A549 (cell line): ENCODE measurements at regions not wholly inside any gene's neighbourhood (a gene's known extent, or its start where the extent isn't known, plus 50 kb on each side); places are given as distances from the start of the nearest gene placed in this dataset.

Experiments used
- CEBPB ChIP-seq, 2 experiments: fragments of >200 bp in 1 of 2; sonication (Bioruptor Twin) in 1 of 2; formaldehyde crosslinking in 1 of 2; IDR thresholded peaks; 2 replicates each; pipeline ENCODE4 v1.6.1; 2012 to 2016
- ESRRA ChIP-seq: fragments of 150-350 bp; IDR thresholded peaks from 2 replicates; pipeline ENCODE4 v1.6.1; 2014; ENCODE audit warnings: mild to moderate bottlenecking, low read length, borderline replicate concordance
- FOSL2 ChIP-seq, 2 experiments: fragments of 450-650 bp in 1 of 2; fragments of >200 bp in 1 of 2; sonication (Bioruptor Twin) in 1 of 2; formaldehyde crosslinking; IDR thresholded peaks; 2 replicates each; pipeline versions ENCODE4 v1.5.0 to v1.6.1; 2016 to 2020; ENCODE audit warnings: mild to moderate bottlenecking in 1 of 2, moderate library complexity in 1 of 2
- HDAC2 ChIP-seq: fragments of 200-600 bp; sonication (generic); IDR thresholded peaks from 2 replicates; pipeline ENCODE4 v1.6.1; 2016
- MYC ChIP-seq: IDR thresholded peaks from 2 replicates; pipeline ENCODE4 v1.6.1; 2012; ENCODE audit warnings: mild to moderate bottlenecking, inconsistent platforms, low read length, improper control_type of control experiment, borderline replicate concordance
- POLR2A ChIP-seq: IDR thresholded peaks from 2 replicates; pipeline ENCODE4 v1.6.1; 2012; ENCODE audit warnings: mild to moderate bottlenecking, low read length
- RAD21 ChIP-seq, 2 experiments: fragments of >200 bp in 1 of 2; sonication (Bioruptor Twin) in 1 of 2; formaldehyde crosslinking in 1 of 2; IDR thresholded peaks in 1 of 2; conservative IDR thresholded peaks in 1 of 2; 2 replicates in 1 of 2; 3 replicates in 1 of 2; pipeline ENCODE4 v1.6.1; 2012 to 2018; ENCODE audit warnings: inconsistent platforms in 1 of 2
- RNF2 ChIP-seq: fragments of 200-600 bp; sonication (generic); IDR thresholded peaks from 2 replicates; pipeline ENCODE4 v1.6.1; 2016; ENCODE audit warnings: low read depth, mild to moderate bottlenecking, antibody characterized with exemption, moderate library complexity, borderline replicate concordance
- TFCP2L1 ChIP-seq: fragments of 250-450 bp; sonication (Bioruptor Pico); IDR thresholded peaks from 2 replicates; pipeline ENCODE4 v1.5.0; 2021; ENCODE audit warnings: mild to moderate bottlenecking
- TF ChIP-seq, protein P1 (sequence below): fragments of >200 bp; sonication (Bioruptor Twin); formaldehyde crosslinking; IDR thresholded peaks from 3 replicates; pipeline ENCODE4 v1.5.1; 2016
- TF ChIP-seq, protein P2 (sequence below): IDR thresholded peaks from 2 replicates; pipeline ENCODE4 v1.6.1; 2012

DNA sequence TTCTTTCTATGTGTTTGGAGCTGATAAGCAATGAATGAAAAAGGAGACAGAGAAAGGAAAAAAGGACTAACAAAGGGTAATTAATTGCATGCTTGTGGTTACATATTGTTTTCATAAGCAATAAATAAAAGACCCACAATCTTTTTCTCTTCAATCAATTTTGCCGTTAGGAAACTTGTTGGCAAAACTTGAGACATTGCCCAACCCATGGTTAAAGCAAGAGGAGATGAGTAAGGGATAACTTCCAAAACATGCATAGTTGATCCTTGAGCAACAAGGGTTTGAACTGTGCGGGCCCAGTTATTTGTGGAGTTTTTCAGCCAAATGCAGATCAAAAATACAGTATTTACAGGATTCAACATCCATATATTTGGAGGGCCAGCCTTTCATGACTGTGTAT lies 572.4 kb downstream of the AMY1C start:
- TF ChIP-seq, protein P1, sequence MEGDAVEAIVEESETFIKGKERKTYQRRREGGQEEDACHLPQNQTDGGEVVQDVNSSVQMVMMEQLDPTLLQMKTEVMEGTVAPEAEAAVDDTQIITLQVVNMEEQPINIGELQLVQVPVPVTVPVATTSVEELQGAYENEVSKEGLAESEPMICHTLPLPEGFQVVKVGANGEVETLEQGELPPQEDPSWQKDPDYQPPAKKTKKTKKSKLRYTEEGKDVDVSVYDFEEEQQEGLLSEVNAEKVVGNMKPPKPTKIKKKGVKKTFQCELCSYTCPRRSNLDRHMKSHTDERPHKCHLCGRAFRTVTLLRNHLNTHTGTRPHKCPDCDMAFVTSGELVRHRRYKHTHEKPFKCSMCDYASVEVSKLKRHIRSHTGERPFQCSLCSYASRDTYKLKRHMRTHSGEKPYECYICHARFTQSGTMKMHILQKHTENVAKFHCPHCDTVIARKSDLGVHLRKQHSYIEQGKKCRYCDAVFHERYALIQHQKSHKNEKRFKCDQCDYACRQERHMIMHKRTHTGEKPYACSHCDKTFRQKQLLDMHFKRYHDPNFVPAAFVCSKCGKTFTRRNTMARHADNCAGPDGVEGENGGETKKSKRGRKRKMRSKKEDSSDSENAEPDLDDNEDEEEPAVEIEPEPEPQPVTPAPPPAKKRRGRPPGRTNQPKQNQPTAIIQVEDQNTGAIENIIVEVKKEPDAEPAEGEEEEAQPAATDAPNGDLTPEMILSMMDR, result no peak
- no peak for TF ChIP-seq TFCP2L1
- no peak for TF ChIP-seq ESRRA
- no peak for TF ChIP-seq FOSL2 (IDR thresholded peaks at IDR 0.05)
- TF ChIP-seq FOSL2 (CRISPR knock-in tag; IDR thresholded peaks at IDR 0.05), result no peak
- TF ChIP-seq POLR2A, result no peak
- no peak for TF ChIP-seq HDAC2
- no peak for TF ChIP-seq CEBPB (IDR thresholded peaks at IDR 0.05)
- no peak for TF ChIP-seq MYC
- no peak for TF ChIP-seq RAD21 (conservative IDR thresholded peaks at IDR 0.05 in 1 of 2, IDR thresholded peaks at IDR 0.05 in 1 of 2)
- TF ChIP-seq, protein P2, sequence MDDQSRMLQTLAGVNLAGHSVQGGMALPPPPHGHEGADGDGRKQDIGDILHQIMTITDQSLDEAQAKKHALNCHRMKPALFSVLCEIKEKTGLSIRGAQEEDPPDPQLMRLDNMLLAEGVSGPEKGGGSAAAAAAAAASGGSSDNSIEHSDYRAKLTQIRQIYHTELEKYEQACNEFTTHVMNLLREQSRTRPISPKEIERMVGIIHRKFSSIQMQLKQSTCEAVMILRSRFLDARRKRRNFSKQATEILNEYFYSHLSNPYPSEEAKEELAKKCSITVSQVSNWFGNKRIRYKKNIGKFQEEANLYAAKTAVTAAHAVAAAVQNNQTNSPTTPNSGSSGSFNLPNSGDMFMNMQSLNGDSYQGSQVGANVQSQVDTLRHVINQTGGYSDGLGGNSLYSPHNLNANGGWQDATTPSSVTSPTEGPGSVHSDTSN, result no peak
- TF ChIP-seq RNF2, result no peak
